ENCODE measurements at regions not wholly inside any gene's neighbourhood (a gene's known extent, or its start where the extent isn't known, plus 50 kb on each side); places are given as distances from the start of the nearest gene placed in this dataset.
A peak's percentile ranks its signal among the peaks of the same experiment; 100 is the strongest.

GRCh38 chr4:38411981-38412536 is 251.9 kb upstream of the KLF3 start:
- no peak overlapping the region for H3K4me2 ChIP-seq (ENCODE audit: insufficient read depth, low read length)
- H3K9ac ChIP-seq (ENCODE audit: insufficient read depth in 1 of 2, low read depth in 2 of 2, low read length in 2 of 2) = no peak overlapping the region
- ChIA-PET POLR2A (interaction anchor here (0.6 kb wide), 1 partner anchor 13 kb away, joined by 4 read pairs; no protein-coding TSS in a partner anchor), CTCF (ENCODE audit: low intra/inter-chr PET ratio) (no interaction called here)
- ATAC-seq (no peak; the same call in 2 of the 3 replicates), DNase-seq (ENCODE audit: extremely low read depth in 1 of 4, low spot score in 3 of 4) (no peak), FAIRE-seq (no peak)
- no TSS peak for BruUV-seq (replicated peaks)
- in situ Hi-C loops (cut with MboI) (no loop called here), intact Hi-C loops (cut with micrococcal nuclease) (no loop called here)
- no peaks in the 10 kb centered on the region for H3K79me2 ChIP-seq (ENCODE audit: control insufficient read depth, insufficient read depth, low read length)
- H3K9me1 ChIP-seq (ENCODE audit: control insufficient read depth, insufficient read depth, low read length) = no peaks in the 10 kb centered on the region
- no peak overlapping the region for H3K4me3 ChIP-seq
- 44% methylated on average over 5 of the region's 5 CpGs for WGBS (ENCODE audit: insufficient coverage, low coverage, missing lambda C conversion rate)
- H4K20me1 ChIP-seq (replicated peaks; ENCODE audit: control insufficient read depth, insufficient read depth, low read length) = no peaks in the 10 kb centered on the region
- H3K4me1 ChIP-seq (replicated peaks in 1 of 2; ENCODE audit: control insufficient read depth in 2 of 2, insufficient read depth in 2 of 2, low read length in 2 of 2) = no peaks in the 10 kb centered on the region; a peak in 1 of 5 replicates
- H3K27me3 ChIP-seq (ENCODE audit: control insufficient read depth in 2 of 2, insufficient read depth in 2 of 2, low read length in 2 of 2) = no peaks in the 10 kb centered on the region
- no peaks in the 10 kb centered on the region for H3K36me3 ChIP-seq (ENCODE audit: control insufficient read depth, insufficient read depth, low read length)
- no peak for TF ChIP-seq SREBF2 (CRISPR knock-in tag; IDR thresholded peaks at IDR 0.05)
- no peaks in the 10 kb centered on the region for H3K9me3 ChIP-seq (replicated peaks; ENCODE audit: control insufficient read depth, insufficient read depth, low read depth, low read length)
- no peak overlapping the region for H3K27ac ChIP-seq (ENCODE audit: extremely low read depth, low read depth, low read length)
- peak overlapping the region; percentile 34; the same call in 1 of the 2 replicates for H2AFZ ChIP-seq (ENCODE audit: low read depth, low read length)

- FAIRE-seq = no peak
- Histone ChIP-seq H3K79me2 (ENCODE audit: control insufficient read depth, insufficient read depth, low read length) (no peaks in the 10 kb centered on the region), H3K9me3 (replicated peaks; ENCODE audit: control insufficient read depth, insufficient read depth, low read depth, low read length) (no peaks in the 10 kb centered on the region), H3K9me1 (ENCODE audit: control insufficient read depth, insufficient read depth, low read length) (no peaks in the 10 kb centered on the region), H3K9ac (ENCODE audit: insufficient read depth in 1 of 2, low read depth in 2 of 2, low read length in 2 of 2) (no peak overlapping the region), H3K4me3 (no peak overlapping the region), H3K4me2 (ENCODE audit: insufficient read depth, low read length) (no peak overlapping the region), H2AFZ (ENCODE audit: low read depth, low read length) (peak overlapping the region; percentile 34; the same call in 1 of the 2 replicates), H3K27ac (ENCODE audit: extremely low read depth, low read depth, low read length) (no peak overlapping the region), H4K20me1 (replicated peaks; ENCODE audit: control insufficient read depth, insufficient read depth, low read length) (no peaks in the 10 kb centered on the region), H3K36me3 (ENCODE audit: control insufficient read depth, insufficient read depth, low read length) (no peaks in the 10 kb centered on the region), H3K27me3 (ENCODE audit: control insufficient read depth in 2 of 2, insufficient read depth in 2 of 2, low read length in 2 of 2) (no peaks in the 10 kb centered on the region), H3K4me1 (replicated peaks in 1 of 2; ENCODE audit: control insufficient read depth in 2 of 2, insufficient read depth in 2 of 2, low read length in 2 of 2) (no peaks in the 10 kb centered on the region; a peak in 1 of 5 replicates)
- CTCF ChIA-PET (ENCODE audit: low intra/inter-chr PET ratio) = no interaction called here
- BruUV-seq (replicated peaks) = no TSS peak
- intact Hi-C loops (cut with micrococcal nuclease) (no loop called here), in situ Hi-C loops (cut with MboI) (no loop called here)
- POLR2A ChIA-PET = no interaction called here
- ATAC-seq = no peak
- WGBS (ENCODE audit: insufficient coverage, low coverage, missing lambda C conversion rate) = 67% methylated on average over 2 of the region's 2 CpGs
- DNase-seq (ENCODE audit: extremely low read depth in 1 of 4, low spot score in 3 of 4) = no peak
- TF ChIP-seq, protein P1, sequence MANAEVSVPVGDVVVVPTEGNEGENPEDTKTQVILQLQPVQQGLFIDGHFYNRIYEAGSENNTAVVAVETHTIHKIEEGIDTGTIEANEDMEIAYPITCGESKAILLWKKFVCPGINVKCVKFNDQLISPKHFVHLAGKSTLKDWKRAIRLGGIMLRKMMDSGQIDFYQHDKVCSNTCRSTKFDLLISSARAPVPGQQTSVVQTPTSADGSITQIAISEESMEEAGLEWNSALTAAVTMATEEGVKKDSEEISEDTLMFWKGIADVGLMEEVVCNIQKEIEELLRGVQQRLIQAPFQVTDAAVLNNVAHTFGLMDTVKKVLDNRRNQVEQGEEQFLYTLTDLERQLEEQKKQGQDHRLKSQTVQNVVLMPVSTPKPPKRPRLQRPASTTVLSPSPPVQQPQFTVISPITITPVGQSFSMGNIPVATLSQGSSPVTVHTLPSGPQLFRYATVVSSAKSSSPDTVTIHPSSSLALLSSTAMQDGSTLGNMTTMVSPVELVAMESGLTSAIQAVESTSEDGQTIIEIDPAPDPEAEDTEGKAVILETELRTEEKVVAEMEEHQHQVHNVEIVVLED (CRISPR knock-in tag; IDR thresholded peaks at IDR 0.05) = no peak
- TF ChIP-seq, protein P2, sequence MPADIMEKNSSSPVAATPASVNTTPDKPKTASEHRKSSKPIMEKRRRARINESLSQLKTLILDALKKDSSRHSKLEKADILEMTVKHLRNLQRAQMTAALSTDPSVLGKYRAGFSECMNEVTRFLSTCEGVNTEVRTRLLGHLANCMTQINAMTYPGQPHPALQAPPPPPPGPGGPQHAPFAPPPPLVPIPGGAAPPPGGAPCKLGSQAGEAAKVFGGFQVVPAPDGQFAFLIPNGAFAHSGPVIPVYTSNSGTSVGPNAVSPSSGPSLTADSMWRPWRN (IDR thresholded peaks at IDR 0.05; ENCODE audit: low read depth) = no peak
- TF ChIP-seq CC2D1A (IDR thresholded peaks at IDR 0.05) = no peak
- TF ChIP-seq SRSF9 (IDR thresholded peaks at IDR 0.05; ENCODE audit: borderline replicate concordance, low read depth, low read length) = no peak
- TF ChIP-seq ZSCAN32 (CRISPR knock-in tag; IDR thresholded peaks at IDR 0.05) = no peak
- no peak for TF ChIP-seq PHF21A (IDR thresholded peaks at IDR 0.05; ENCODE audit: borderline replicate concordance, low read depth)
- TF ChIP-seq HOXB6 (CRISPR knock-in tag; IDR thresholded peaks at IDR 0.05; ENCODE audit: borderline replicate concordance) = no peak
Observed at GRCh38 chr4:38413524-38414341, 250.3 kb upstream of the KLF3 start.

Data from K562 (cell line).